ENCODE measurements at regions not wholly inside any gene's neighbourhood (a gene's known extent, or its start where the extent isn't known, plus 50 kb on each side); places are given as distances from the start of the nearest gene placed in this dataset.

DNA sequence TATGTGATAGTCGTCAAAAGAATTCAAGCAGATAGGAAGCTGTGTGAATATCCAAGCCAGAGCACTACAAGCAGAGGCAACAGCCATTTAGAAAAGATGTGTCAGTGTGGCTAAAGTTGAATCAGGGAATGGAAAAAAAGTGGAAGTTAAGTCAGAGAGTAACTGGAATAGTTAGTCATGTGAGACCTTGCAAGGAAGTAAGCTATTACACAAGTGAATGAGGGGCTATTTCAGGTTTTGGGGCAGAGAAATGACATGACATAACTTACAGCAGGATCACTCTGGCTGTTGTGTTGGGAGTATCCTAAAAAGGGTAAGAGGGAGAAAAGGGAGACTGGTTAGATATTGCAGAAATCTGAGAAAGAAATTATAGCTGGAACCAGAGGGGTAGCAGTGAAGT lies 236.6 kb upstream of the PCDH18 start:
- TF ChIP-seq, protein P1, sequence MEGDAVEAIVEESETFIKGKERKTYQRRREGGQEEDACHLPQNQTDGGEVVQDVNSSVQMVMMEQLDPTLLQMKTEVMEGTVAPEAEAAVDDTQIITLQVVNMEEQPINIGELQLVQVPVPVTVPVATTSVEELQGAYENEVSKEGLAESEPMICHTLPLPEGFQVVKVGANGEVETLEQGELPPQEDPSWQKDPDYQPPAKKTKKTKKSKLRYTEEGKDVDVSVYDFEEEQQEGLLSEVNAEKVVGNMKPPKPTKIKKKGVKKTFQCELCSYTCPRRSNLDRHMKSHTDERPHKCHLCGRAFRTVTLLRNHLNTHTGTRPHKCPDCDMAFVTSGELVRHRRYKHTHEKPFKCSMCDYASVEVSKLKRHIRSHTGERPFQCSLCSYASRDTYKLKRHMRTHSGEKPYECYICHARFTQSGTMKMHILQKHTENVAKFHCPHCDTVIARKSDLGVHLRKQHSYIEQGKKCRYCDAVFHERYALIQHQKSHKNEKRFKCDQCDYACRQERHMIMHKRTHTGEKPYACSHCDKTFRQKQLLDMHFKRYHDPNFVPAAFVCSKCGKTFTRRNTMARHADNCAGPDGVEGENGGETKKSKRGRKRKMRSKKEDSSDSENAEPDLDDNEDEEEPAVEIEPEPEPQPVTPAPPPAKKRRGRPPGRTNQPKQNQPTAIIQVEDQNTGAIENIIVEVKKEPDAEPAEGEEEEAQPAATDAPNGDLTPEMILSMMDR (IDR thresholded peaks at IDR 0.05): no peak
- TF ChIP-seq, protein P2, sequence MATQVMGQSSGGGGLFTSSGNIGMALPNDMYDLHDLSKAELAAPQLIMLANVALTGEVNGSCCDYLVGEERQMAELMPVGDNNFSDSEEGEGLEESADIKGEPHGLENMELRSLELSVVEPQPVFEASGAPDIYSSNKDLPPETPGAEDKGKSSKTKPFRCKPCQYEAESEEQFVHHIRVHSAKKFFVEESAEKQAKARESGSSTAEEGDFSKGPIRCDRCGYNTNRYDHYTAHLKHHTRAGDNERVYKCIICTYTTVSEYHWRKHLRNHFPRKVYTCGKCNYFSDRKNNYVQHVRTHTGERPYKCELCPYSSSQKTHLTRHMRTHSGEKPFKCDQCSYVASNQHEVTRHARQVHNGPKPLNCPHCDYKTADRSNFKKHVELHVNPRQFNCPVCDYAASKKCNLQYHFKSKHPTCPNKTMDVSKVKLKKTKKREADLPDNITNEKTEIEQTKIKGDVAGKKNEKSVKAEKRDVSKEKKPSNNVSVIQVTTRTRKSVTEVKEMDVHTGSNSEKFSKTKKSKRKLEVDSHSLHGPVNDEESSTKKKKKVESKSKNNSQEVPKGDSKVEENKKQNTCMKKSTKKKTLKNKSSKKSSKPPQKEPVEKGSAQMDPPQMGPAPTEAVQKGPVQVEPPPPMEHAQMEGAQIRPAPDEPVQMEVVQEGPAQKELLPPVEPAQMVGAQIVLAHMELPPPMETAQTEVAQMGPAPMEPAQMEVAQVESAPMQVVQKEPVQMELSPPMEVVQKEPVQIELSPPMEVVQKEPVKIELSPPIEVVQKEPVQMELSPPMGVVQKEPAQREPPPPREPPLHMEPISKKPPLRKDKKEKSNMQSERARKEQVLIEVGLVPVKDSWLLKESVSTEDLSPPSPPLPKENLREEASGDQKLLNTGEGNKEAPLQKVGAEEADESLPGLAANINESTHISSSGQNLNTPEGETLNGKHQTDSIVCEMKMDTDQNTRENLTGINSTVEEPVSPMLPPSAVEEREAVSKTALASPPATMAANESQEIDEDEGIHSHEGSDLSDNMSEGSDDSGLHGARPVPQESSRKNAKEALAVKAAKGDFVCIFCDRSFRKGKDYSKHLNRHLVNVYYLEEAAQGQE (IDR thresholded peaks at IDR 0.05; ENCODE audit: insufficient read depth in 1 of 2, low read depth in 2 of 2, low read length in 1 of 2): no peak

Measured in Panc1 (cell line).